ENCODE measurements at regions not wholly inside any gene's neighbourhood (a gene's known extent, or its start where the extent isn't known, plus 50 kb on each side); places are given as distances from the start of the nearest gene placed in this dataset.

DNA sequence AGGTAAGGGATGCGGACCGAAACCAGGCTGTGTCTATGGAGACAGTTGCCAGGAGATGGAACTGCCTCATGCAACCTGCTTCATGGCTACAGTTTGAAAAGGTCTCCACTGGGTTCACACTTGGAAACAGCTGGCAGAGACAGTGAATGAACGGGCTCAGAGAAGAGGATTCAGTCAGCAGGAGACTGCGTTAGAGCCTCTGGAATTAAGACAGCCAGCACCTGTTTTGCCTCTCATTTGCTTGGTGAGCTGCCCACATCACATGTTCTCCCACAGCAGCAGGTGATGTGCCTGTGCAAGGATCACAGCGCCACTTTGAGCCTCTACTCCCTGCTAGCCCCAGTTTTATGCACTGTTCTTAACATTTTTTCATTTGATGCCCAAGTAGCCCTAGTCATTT, 321.0 kb downstream of the PLPP3 start:
- no peaks in the 10 kb centered on the region for H3K9me3 Mint-ChIP-seq (ENCODE audit: unreplicated experiment)
- peaks cover 14% of the 10 kb centered on the region for H3K4me1 Mint-ChIP-seq (ENCODE audit: unreplicated experiment)
- DNase-seq (ENCODE audit: low spot score) = no peak
- H3K27me3 Mint-ChIP-seq (ENCODE audit: unreplicated experiment) = peaks cover 2% of the 10 kb centered on the region
- H3K27ac Mint-ChIP-seq (ENCODE audit: unreplicated experiment) = no peak overlapping the region
- no peak overlapping the region for H3K4me3 Mint-ChIP-seq (ENCODE audit: unreplicated experiment)
- no peaks in the 10 kb centered on the region for H3K36me3 Mint-ChIP-seq (ENCODE audit: low read depth, unreplicated experiment)
- TF ChIP-seq, protein P1, sequence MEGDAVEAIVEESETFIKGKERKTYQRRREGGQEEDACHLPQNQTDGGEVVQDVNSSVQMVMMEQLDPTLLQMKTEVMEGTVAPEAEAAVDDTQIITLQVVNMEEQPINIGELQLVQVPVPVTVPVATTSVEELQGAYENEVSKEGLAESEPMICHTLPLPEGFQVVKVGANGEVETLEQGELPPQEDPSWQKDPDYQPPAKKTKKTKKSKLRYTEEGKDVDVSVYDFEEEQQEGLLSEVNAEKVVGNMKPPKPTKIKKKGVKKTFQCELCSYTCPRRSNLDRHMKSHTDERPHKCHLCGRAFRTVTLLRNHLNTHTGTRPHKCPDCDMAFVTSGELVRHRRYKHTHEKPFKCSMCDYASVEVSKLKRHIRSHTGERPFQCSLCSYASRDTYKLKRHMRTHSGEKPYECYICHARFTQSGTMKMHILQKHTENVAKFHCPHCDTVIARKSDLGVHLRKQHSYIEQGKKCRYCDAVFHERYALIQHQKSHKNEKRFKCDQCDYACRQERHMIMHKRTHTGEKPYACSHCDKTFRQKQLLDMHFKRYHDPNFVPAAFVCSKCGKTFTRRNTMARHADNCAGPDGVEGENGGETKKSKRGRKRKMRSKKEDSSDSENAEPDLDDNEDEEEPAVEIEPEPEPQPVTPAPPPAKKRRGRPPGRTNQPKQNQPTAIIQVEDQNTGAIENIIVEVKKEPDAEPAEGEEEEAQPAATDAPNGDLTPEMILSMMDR (IDR thresholded peaks at IDR 0.05; ENCODE audit: unreplicated experiment) = no peak

DNA sequence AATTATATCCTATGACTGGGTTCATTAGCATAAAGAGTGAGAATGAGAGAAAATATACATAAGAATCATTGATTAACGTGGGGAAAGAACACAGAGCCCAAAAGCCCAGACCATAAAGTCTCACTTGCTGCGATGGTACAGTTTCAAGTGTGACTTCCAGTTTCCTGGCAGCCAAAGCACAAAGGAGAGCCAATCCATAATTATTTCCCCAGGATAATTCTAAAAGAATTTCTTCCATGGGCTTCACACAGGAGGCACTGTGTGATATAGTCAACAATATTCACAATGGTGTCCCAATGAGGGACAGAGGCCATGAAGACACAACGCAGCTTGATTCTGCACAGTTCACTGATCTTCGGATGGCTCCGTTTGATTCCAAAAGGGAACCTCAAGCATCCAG, 321.6 kb downstream of the PLPP3 start:
- peaks cover 14% of the 10 kb centered on the region for H3K4me1 Mint-ChIP-seq (ENCODE audit: unreplicated experiment)
- no peaks in the 10 kb centered on the region for H3K9me3 Mint-ChIP-seq (ENCODE audit: unreplicated experiment)
- TF ChIP-seq, protein P1 (IDR thresholded peaks at IDR 0.05; ENCODE audit: unreplicated experiment) = no peak
- H3K36me3 Mint-ChIP-seq (ENCODE audit: low read depth, unreplicated experiment) = no peaks in the 10 kb centered on the region
- no peak overlapping the region for H3K4me3 Mint-ChIP-seq (ENCODE audit: unreplicated experiment)
- no peak overlapping the region for H3K27ac Mint-ChIP-seq (ENCODE audit: unreplicated experiment)
- DNase-seq (ENCODE audit: low spot score) = no peak
- peaks cover 2% of the 10 kb centered on the region for H3K27me3 Mint-ChIP-seq (ENCODE audit: unreplicated experiment)

DNA sequence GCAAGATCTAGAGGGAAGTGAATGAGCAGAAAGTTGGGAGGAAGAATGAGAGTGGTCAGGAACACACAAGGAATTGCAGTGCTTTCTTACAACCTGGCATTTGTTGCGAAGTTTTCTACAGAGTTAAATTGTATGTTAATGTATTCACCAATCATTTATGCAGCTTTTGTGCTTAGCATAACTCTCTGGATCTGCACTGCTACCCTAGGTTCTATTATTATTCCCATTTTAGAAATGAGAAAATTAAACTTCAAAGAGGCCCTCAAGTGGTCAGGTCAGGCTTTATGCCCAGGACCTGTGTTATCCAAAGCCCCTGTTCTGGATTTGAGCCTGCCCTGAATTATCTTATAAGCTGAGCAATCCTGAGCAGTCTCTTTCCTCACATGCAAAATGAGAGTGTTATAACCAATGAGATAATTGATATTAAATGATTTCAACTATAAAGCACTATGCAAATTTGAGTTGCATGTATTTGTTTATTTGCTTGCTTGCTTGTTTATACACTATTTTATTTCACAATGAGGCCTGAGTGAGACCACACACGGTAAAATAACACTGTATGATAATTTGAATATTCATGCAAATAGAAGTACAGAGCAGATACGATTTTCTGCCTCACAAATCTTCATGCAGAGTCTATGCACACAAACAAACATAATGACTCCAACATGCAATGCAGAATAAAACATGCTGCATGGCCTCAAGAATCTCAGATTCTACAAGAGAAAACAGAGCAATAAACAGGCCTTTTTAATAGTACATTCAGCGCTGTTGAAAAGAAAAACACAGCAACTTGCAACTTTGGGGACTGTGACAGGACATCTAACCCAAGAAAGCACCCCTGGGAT, 323.0 kb downstream of the PLPP3 start:
- no peak overlapping the region for H3K4me3 Mint-ChIP-seq (ENCODE audit: unreplicated experiment)
- no peak for DNase-seq (ENCODE audit: low spot score)
- no peak overlapping the region for H3K27ac Mint-ChIP-seq (ENCODE audit: unreplicated experiment)
- TF ChIP-seq, protein P1 (IDR thresholded peaks at IDR 0.05; ENCODE audit: unreplicated experiment) = no peak
- no peaks in the 10 kb centered on the region for H3K9me3 Mint-ChIP-seq (ENCODE audit: unreplicated experiment)
- no peaks in the 10 kb centered on the region for H3K36me3 Mint-ChIP-seq (ENCODE audit: low read depth, unreplicated experiment)
- H3K27me3 Mint-ChIP-seq (ENCODE audit: unreplicated experiment) = peaks cover 2% of the 10 kb centered on the region
- H3K4me1 Mint-ChIP-seq (ENCODE audit: unreplicated experiment) = peaks cover 14% of the 10 kb centered on the region

DNA sequence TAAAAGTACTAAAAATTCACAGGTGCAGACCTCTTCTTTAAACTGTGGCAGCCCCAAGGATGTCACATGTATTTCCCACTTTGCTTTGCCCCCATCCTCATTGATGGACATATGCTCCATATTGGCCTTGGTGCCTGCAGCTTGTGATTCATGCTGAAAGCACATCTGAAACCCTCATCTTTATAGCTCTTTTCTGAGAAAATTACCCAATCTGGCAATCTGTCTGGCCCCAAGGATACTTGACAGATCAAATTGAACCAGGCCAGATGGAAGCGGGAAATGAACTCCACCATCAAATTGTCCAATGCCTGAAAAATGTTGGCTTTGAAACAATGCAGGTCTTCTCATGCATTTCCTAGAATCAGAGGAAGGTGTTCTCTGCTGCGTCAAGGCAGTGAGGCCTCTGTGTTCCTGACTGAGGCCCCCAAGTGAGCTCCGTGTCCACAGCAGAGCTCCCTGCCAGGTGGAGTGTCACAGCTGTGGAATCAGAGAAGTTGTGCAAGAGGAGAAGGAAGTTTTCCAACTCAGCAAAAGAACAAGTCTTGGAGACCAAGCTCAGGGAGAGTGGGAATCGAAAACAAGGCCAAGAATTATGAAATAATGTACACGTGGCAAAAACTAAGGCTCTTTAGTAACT, 323.7 kb downstream of the PLPP3 start:
- H3K4me1 Mint-ChIP-seq (ENCODE audit: unreplicated experiment) = peaks cover 14% of the 10 kb centered on the region
- no peaks in the 10 kb centered on the region for H3K36me3 Mint-ChIP-seq (ENCODE audit: low read depth, unreplicated experiment)
- H3K27me3 Mint-ChIP-seq (ENCODE audit: unreplicated experiment) = no peaks in the 10 kb centered on the region
- TF ChIP-seq, protein P1 (IDR thresholded peaks at IDR 0.05; ENCODE audit: unreplicated experiment) = no peak
- no peaks in the 10 kb centered on the region for H3K9me3 Mint-ChIP-seq (ENCODE audit: unreplicated experiment)
- H3K27ac Mint-ChIP-seq (ENCODE audit: unreplicated experiment) = no peak overlapping the region
- H3K4me3 Mint-ChIP-seq (ENCODE audit: unreplicated experiment) = no peak overlapping the region
- DNase-seq (ENCODE audit: low spot score) = no peak

DNA sequence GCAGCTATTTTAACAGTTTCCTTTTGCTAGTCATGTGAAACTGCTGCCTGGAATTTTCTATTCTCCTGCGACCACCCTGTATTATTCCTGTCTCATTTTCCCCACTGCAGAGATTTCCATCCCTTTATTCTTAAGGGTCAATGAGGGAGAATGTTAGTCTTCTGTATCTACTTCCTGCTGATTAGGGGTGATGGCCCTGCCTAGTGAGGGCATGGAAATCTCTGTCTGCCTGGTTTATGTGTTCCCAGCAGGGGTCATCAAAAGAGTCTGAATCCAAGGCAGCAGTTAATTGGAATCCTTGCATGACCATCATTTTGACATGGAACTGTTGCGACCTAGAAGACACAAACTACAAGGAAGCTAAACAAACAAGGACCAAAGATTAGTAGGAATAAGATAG, 325.2 kb downstream of the PLPP3 start:
- no peak overlapping the region for H3K4me3 Mint-ChIP-seq (ENCODE audit: unreplicated experiment)
- no peak for DNase-seq (ENCODE audit: low spot score)
- H3K27ac Mint-ChIP-seq (ENCODE audit: unreplicated experiment) = no peak overlapping the region
- H3K27me3 Mint-ChIP-seq (ENCODE audit: unreplicated experiment) = no peaks in the 10 kb centered on the region
- no peaks in the 10 kb centered on the region for H3K9me3 Mint-ChIP-seq (ENCODE audit: unreplicated experiment)
- TF ChIP-seq, protein P1 (IDR thresholded peaks at IDR 0.05; ENCODE audit: unreplicated experiment) = no peak
- no peaks in the 10 kb centered on the region for H3K36me3 Mint-ChIP-seq (ENCODE audit: low read depth, unreplicated experiment)
- peaks cover 14% of the 10 kb centered on the region for H3K4me1 Mint-ChIP-seq (ENCODE audit: unreplicated experiment)

Data from endothelial cell (in vitro differentiated cells).